ENCODE measurements at regions not wholly inside any gene's neighbourhood (a gene's known extent, or its start where the extent isn't known, plus 50 kb on each side); places are given as distances from the start of the nearest gene placed in this dataset.
"Not testable (repeated sequence)": the region's sequence is repeated elsewhere in the genome, so short reads cannot be mapped to it uniquely, and the experiment has no call there.

- FAIRE-seq: no peak
- DNase-seq (ENCODE audit: insufficient read length, low spot score): no peak
- TF ChIP-seq CTCF (IDR thresholded peaks at IDR 0.05; ENCODE audit: insufficient read depth, missing control alignments): no peak
These were observed 123.5 kb upstream of the GOLGA6L4 start for GRCh38 chr15:84112025-84112424.

- FAIRE-seq (no peak), DNase-seq (ENCODE audit: insufficient read length, low spot score) (no peak)
- no peak for TF ChIP-seq CTCF (IDR thresholded peaks at IDR 0.05; ENCODE audit: insufficient read depth, missing control alignments)
These were observed 121.7 kb upstream of the GOLGA6L4 start for GRCh38 chr15:84113919-84114318.

GRCh38 chr15:84114680-84115079 is 120.9 kb upstream of the GOLGA6L4 start:
- not testable (repeated sequence) for FAIRE-seq; DNase-seq (ENCODE audit: insufficient read length, low spot score)

GRCh38 chr15:84119351-84119750 is 116.2 kb upstream of the GOLGA6L4 start:
- FAIRE-seq; DNase-seq (ENCODE audit: insufficient read length, low spot score): not testable (repeated sequence)

- not testable (repeated sequence) for FAIRE-seq; DNase-seq (ENCODE audit: insufficient read length, low spot score)
These were observed 114.7 kb upstream of the GOLGA6L4 start for GRCh38 chr15:84120903-84121302.

GRCh38 chr15:84128706-84129105 is 106.9 kb upstream of the GOLGA6L4 start:
- not testable (repeated sequence) for FAIRE-seq; DNase-seq (ENCODE audit: insufficient read length, low spot score)

GRCh38 chr15:84130098-84130831 is 105.3 kb upstream of the GOLGA6L4 start:
- not testable (repeated sequence) for FAIRE-seq

GRCh38 chr15:84135931-84136456 is 99.6 kb upstream of the GOLGA6L4 start:
- not testable (repeated sequence) for FAIRE-seq

More at GRCh38 chr15:84130098-84130831, 105.3 kb upstream of the GOLGA6L4 start:
- DNase-seq (ENCODE audit: insufficient read length, low spot score): not testable (repeated sequence)

GRCh38 chr15:84142888-84143337 is 92.7 kb upstream of the GOLGA6L4 start:
- DNase-seq (ENCODE audit: insufficient read length, low spot score) (peak; percentile 34), FAIRE-seq (peak; percentile 84)
- TF ChIP-seq CTCF (IDR thresholded peaks at IDR 0.05; ENCODE audit: insufficient read depth, missing control alignments): peak; percentile 84

More at GRCh38 chr15:84135931-84136456, 99.6 kb upstream of the GOLGA6L4 start:
- DNase-seq (ENCODE audit: insufficient read length, low spot score): not testable (repeated sequence)

GRCh38 chr15:84143753-84144314 is 91.7 kb upstream of the GOLGA6L4 start:
- TF ChIP-seq CTCF (IDR thresholded peaks at IDR 0.05; ENCODE audit: insufficient read depth, missing control alignments): no peak
- FAIRE-seq: no peak
- DNase-seq (ENCODE audit: insufficient read length, low spot score): no peak

GRCh38 chr15:84144946-84145345 is 90.6 kb upstream of the GOLGA6L4 start:
- FAIRE-seq; DNase-seq (ENCODE audit: insufficient read length, low spot score): not testable (repeated sequence)

GRCh38 chr15:84146299-84146698 is 89.3 kb upstream of the GOLGA6L4 start:
- not testable (repeated sequence) for DNase-seq (ENCODE audit: insufficient read length, low spot score); FAIRE-seq

- not testable (repeated sequence) for DNase-seq (ENCODE audit: insufficient read length, low spot score); FAIRE-seq
These were observed 88.3 kb upstream of the GOLGA6L4 start for GRCh38 chr15:84147307-84147706.

Data from D721Med (cell line).